ENCODE measurements at regions not wholly inside any gene's neighbourhood (a gene's known extent, or its start where the extent isn't known, plus 50 kb on each side); places are given as distances from the start of the nearest gene placed in this dataset.
A peak's percentile ranks its signal among the peaks of the same experiment; 100 is the strongest.

- H3K4me1 Mint-ChIP-seq, result peaks cover 7% of the 10 kb centered on the region
- ChIA-PET POLR2A (no interaction called here), CTCF (no interaction called here)
- intact Hi-C loops (cut with DNase I, micrococcal nuclease), result no loop called here
- no peaks in the 10 kb centered on the region for H3K36me3 Mint-ChIP-seq (ENCODE audit: low read depth)
- H3K27me3 Mint-ChIP-seq, result no peaks in the 10 kb centered on the region
- ATAC-seq (no peak), DNase-seq (no peak)
- H3K27ac Mint-ChIP-seq, result no peak overlapping the region
- H3K4me3 Mint-ChIP-seq, result no peak overlapping the region
- H3K9me3 Mint-ChIP-seq (ENCODE audit: low read depth), result no peaks in the 10 kb centered on the region
These were observed 97.2 kb upstream of the SFSWAP start for GRCh38 chr12:131613678-131614077.

GRCh38 chr12:131615326-131616042 is 95.4 kb upstream of the SFSWAP start:
- no peak for DNase-seq
- H3K4me3 Mint-ChIP-seq, result no peak overlapping the region
- ChIA-PET CTCF (interaction anchor here (1.1 kb wide), 1 partner anchor 9 kb away, joined by 3 read pairs; no protein-coding TSS in a partner anchor), POLR2A (no interaction called here)
- H3K4me1 Mint-ChIP-seq, result no peaks in the 10 kb centered on the region
- intact Hi-C loops (cut with DNase I, micrococcal nuclease), result no loop called here
- ATAC-seq, result no peak
- peaks cover 7% of the 10 kb centered on the region for H3K27me3 Mint-ChIP-seq
- H3K27ac Mint-ChIP-seq, result no peak overlapping the region
- H3K36me3 Mint-ChIP-seq (ENCODE audit: low read depth), result no peaks in the 10 kb centered on the region
- no peaks in the 10 kb centered on the region for H3K9me3 Mint-ChIP-seq (ENCODE audit: low read depth)

GRCh38 chr12:131616043-131616700 is 94.7 kb upstream of the SFSWAP start:
- H3K36me3 Mint-ChIP-seq (ENCODE audit: low read depth), result no peaks in the 10 kb centered on the region
- H3K27me3 Mint-ChIP-seq, result peaks cover 7% of the 10 kb centered on the region
- ChIA-PET CTCF (interaction anchor here (0.7 kb wide), 1 partner anchor 129 kb away, joined by 3 read pairs; no protein-coding TSS in a partner anchor), POLR2A (no interaction called here)
- no peak for DNase-seq
- H3K4me3 Mint-ChIP-seq, result no peak overlapping the region
- H3K4me1 Mint-ChIP-seq, result no peaks in the 10 kb centered on the region
- H3K27ac Mint-ChIP-seq, result no peak overlapping the region
- H3K9me3 Mint-ChIP-seq (ENCODE audit: low read depth), result no peaks in the 10 kb centered on the region
- no peak for ATAC-seq
- intact Hi-C loops (cut with DNase I, micrococcal nuclease), result no loop called here

DNA sequence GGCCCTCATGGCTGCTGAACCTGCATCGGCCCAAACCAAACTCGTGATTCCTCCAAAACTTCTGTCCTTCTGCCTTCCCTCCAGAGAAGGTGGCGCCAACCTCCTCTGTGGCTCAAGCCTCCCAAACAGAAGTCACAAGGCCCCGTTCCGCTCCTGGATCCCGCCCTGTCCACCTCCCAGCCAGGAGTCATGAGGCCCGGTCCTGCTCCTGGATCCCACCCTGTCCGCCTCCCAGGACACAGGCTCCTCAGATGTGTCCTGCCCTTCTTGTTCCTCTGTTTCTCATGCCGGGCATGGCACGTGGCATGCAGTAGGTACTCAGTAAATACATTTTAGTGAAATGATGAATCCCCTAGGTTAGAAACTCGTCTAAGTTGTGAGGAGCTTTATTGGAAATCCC is 94.2 kb upstream of the SFSWAP start:
- H3K36me3 Mint-ChIP-seq (ENCODE audit: low read depth), result no peaks in the 10 kb centered on the region
- CTCF ChIA-PET, result interaction anchor here (0.7 kb wide), 1 partner anchor 130 kb away, joined by 3 read pairs; no protein-coding TSS in a partner anchor
- no peak overlapping the region for H3K27ac Mint-ChIP-seq
- H3K9me3 Mint-ChIP-seq (ENCODE audit: low read depth), result no peaks in the 10 kb centered on the region
- no peak for DNase-seq
- intact Hi-C loops (cut with DNase I, micrococcal nuclease), result no loop called here
- ATAC-seq, result no peak
- H3K27me3 Mint-ChIP-seq, result peaks cover 7% of the 10 kb centered on the region
- no peaks in the 10 kb centered on the region for H3K4me1 Mint-ChIP-seq
- POLR2A ChIA-PET, result no interaction called here
- no peak overlapping the region for H3K4me3 Mint-ChIP-seq

DNA sequence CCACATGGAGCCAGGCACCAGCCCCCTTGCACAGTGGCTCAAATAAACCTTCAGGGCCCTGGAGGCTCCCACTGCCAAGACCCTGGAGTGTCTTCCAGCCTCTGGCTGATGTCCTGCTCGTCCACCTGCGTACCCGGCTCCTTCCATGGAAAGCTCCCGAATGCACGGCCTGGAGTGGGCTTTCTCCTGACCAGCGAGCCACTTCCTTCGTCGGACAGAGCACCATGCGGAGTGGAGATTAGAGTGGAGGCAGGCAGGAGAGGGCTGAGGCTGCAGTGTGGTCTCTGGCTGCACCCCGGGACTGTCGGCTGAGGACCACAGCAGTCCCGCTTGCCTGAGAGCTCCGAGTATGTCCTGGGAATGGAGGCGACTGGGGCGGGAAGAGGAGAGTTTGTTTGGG is 93.7 kb upstream of the SFSWAP start:
- H3K9me3 Mint-ChIP-seq (ENCODE audit: low read depth), result no peaks in the 10 kb centered on the region
- intact Hi-C loops (cut with DNase I, micrococcal nuclease), result no loop called here
- H3K27ac Mint-ChIP-seq, result no peak overlapping the region
- no peak overlapping the region for H3K4me3 Mint-ChIP-seq
- no peak for DNase-seq
- peaks cover 7% of the 10 kb centered on the region for H3K27me3 Mint-ChIP-seq
- CTCF ChIA-PET, result no interaction called here
- H3K36me3 Mint-ChIP-seq (ENCODE audit: low read depth), result no peaks in the 10 kb centered on the region
- no peaks in the 10 kb centered on the region for H3K4me1 Mint-ChIP-seq
- ATAC-seq, result no peak
- POLR2A ChIA-PET, result no interaction called here

DNA sequence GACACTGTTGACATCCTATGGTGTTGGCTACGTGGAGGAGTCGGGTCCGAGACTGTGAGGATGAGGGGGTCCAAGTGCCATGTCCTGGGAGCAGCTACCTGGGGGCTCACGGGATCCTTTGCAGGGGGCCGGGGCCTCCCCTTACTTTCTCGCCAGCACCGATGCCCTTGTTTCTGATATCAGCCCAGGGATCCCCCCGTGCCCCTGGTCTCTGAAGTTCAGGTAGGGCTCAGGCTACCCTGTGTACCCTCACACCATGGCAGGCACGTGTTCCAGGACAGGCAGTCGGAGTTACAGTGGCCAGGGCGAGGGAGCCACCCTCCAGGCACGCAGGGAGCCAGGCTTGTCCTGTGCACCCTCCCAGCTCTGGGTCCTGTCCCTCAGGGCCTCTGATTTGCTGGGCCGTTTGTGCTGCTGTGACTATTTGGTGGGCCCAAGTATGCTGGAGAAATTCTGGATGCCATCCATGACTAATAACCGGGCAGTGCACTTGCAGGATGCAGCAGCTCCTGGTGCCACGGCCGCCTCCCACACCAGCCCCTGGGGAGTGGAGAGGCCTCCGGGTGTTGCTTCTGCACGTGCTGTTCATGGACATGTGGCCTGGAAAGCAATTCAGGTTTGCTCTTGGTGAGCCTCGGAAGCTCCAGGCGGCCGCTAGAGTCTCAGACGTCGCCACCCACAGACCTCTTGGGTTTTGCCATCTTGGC is 93.1 kb upstream of the SFSWAP start:
- H3K4me3 Mint-ChIP-seq, result no peak overlapping the region
- no peaks in the 10 kb centered on the region for H3K4me1 Mint-ChIP-seq
- ChIA-PET CTCF (no interaction called here), POLR2A (no interaction called here)
- ATAC-seq (no peak), DNase-seq (no peak)
- H3K9me3 Mint-ChIP-seq (ENCODE audit: low read depth), result no peaks in the 10 kb centered on the region
- peaks cover 7% of the 10 kb centered on the region for H3K27me3 Mint-ChIP-seq
- H3K36me3 Mint-ChIP-seq (ENCODE audit: low read depth), result no peaks in the 10 kb centered on the region
- intact Hi-C loops (cut with DNase I, micrococcal nuclease), result no loop called here
- no peak overlapping the region for H3K27ac Mint-ChIP-seq

- ATAC-seq (no peak), DNase-seq (peak; percentile 34)
- Mint-ChIP-seq H3K9me3 (ENCODE audit: low read depth) (no peaks in the 10 kb centered on the region), H3K27ac (no peak overlapping the region), H3K36me3 (ENCODE audit: low read depth) (no peaks in the 10 kb centered on the region), H3K4me1 (no peaks in the 10 kb centered on the region), H3K27me3 (peaks cover 7% of the 10 kb centered on the region), H3K4me3 (no peak overlapping the region)
- POLR2A ChIA-PET, result no interaction called here
- intact Hi-C loops (cut with DNase I, micrococcal nuclease), result no loop called here
- CTCF ChIA-PET, result no interaction called here
These were observed 92.6 kb upstream of the SFSWAP start for GRCh38 chr12:131618303-131618658.

- no peaks in the 10 kb centered on the region for H3K4me1 Mint-ChIP-seq
- no peak for ATAC-seq
- H3K4me3 Mint-ChIP-seq, result no peak overlapping the region
- no peaks in the 10 kb centered on the region for H3K9me3 Mint-ChIP-seq (ENCODE audit: low read depth)
- H3K36me3 Mint-ChIP-seq (ENCODE audit: low read depth), result no peaks in the 10 kb centered on the region
- no peak overlapping the region for H3K27ac Mint-ChIP-seq
- DNase-seq, result no peak
- ChIA-PET CTCF (no interaction called here), POLR2A (no interaction called here)
- intact Hi-C loops (cut with DNase I, micrococcal nuclease), result no loop called here
- peaks cover 7% of the 10 kb centered on the region for H3K27me3 Mint-ChIP-seq
These were observed 92.2 kb upstream of the SFSWAP start for GRCh38 chr12:131618701-131619100.

GRCh38 chr12:131619106-131619642 is 91.7 kb upstream of the SFSWAP start:
- Mint-ChIP-seq H3K4me3 (no peak overlapping the region), H3K9me3 (ENCODE audit: low read depth) (no peaks in the 10 kb centered on the region), H3K36me3 (ENCODE audit: low read depth) (no peaks in the 10 kb centered on the region), H3K27ac (no peak overlapping the region), H3K4me1 (no peaks in the 10 kb centered on the region), H3K27me3 (peaks cover 7% of the 10 kb centered on the region)
- intact Hi-C loops (cut with DNase I, micrococcal nuclease), result no loop called here
- CTCF ChIA-PET, result no interaction called here
- DNase-seq (no peak), ATAC-seq (no peak)
- POLR2A ChIA-PET, result no interaction called here

GRCh38 chr12:131619736-131620506 is 91.0 kb upstream of the SFSWAP start:
- H3K27ac Mint-ChIP-seq, result no peak overlapping the region
- no peaks in the 10 kb centered on the region for H3K4me1 Mint-ChIP-seq
- peaks cover 7% of the 10 kb centered on the region for H3K27me3 Mint-ChIP-seq
- no peaks in the 10 kb centered on the region for H3K36me3 Mint-ChIP-seq (ENCODE audit: low read depth)
- ATAC-seq, result no peak
- DNase-seq, result no peak
- ChIA-PET POLR2A (no interaction called here), CTCF (no interaction called here)
- H3K9me3 Mint-ChIP-seq (ENCODE audit: low read depth), result no peaks in the 10 kb centered on the region
- no peak overlapping the region for H3K4me3 Mint-ChIP-seq
- intact Hi-C loops (cut with DNase I, micrococcal nuclease), result no loop called here

DNA sequence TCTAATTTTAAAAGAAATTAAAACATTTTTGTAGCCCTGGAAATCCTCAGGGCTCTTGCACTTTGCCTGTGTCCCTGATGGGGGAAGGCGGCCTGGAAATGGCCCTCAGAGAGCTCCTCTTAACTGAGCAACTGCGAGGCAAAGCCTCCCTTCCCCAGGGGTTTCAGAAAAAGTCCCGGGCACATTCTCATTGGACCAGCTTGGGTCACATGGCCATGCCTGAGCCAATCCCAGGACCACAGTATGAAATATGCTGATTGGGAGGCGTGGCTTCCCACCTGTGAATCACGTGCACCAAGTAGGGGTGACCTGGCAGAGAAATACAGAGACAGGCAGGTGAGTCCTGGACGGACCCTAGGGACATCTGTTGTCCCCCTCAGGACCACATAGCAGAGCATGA is 90.4 kb upstream of the SFSWAP start:
- Mint-ChIP-seq H3K9me3 (ENCODE audit: low read depth) (no peaks in the 10 kb centered on the region), H3K27me3 (peaks cover 7% of the 10 kb centered on the region), H3K36me3 (ENCODE audit: low read depth) (no peaks in the 10 kb centered on the region), H3K4me3 (no peak overlapping the region), H3K27ac (no peak overlapping the region), H3K4me1 (no peaks in the 10 kb centered on the region)
- ATAC-seq (no peak), DNase-seq (no peak)
- ChIA-PET CTCF (no interaction called here), POLR2A (no interaction called here)
- intact Hi-C loops (cut with DNase I, micrococcal nuclease), result no loop called here
